ENCODE measurements at regions not wholly inside any gene's neighbourhood (a gene's known extent, or its start where the extent isn't known, plus 50 kb on each side); places are given as distances from the start of the nearest gene placed in this dataset.

- DNase-seq (ENCODE audit: low spot score): no peak
Measured at GRCh38 chr3:70800951-70801350, 488.5 kb upstream of the MDFIC2 start.

GRCh38 chr3:70789878-70790277 lies 477.4 kb upstream of the MDFIC2 start:
- no peak for DNase-seq (ENCODE audit: low spot score)

- DNase-seq (ENCODE audit: low spot score): no peak
Measured at GRCh38 chr3:70780790-70781189, 468.4 kb upstream of the MDFIC2 start.

GRCh38 chr3:70779296-70779695 lies 466.9 kb upstream of the MDFIC2 start:
- no peak for DNase-seq (ENCODE audit: low spot score)

GRCh38 chr3:70776081-70776480 lies 463.6 kb upstream of the MDFIC2 start:
- DNase-seq (ENCODE audit: low spot score): no peak

GRCh38 chr3:70775257-70775656 lies 462.8 kb upstream of the MDFIC2 start:
- DNase-seq (ENCODE audit: low spot score): no peak

- DNase-seq (ENCODE audit: low spot score): no peak
Measured at GRCh38 chr3:70774641-70775040, 462.2 kb upstream of the MDFIC2 start.

- DNase-seq (ENCODE audit: low spot score): no peak
Measured at GRCh38 chr3:70771426-70772147, 459.1 kb upstream of the MDFIC2 start.

- DNase-seq (ENCODE audit: low spot score): no peak
Measured at GRCh38 chr3:70770650-70771049, 458.2 kb upstream of the MDFIC2 start.

- DNase-seq (ENCODE audit: low spot score): no peak
Measured at GRCh38 chr3:70766301-70766700, 453.9 kb upstream of the MDFIC2 start.

GRCh38 chr3:70763894-70764293 lies 451.5 kb upstream of the MDFIC2 start:
- DNase-seq (ENCODE audit: low spot score): no peak

GRCh38 chr3:70757658-70758057 lies 445.2 kb upstream of the MDFIC2 start:
- DNase-seq (ENCODE audit: low spot score): no peak

- no peak for DNase-seq (ENCODE audit: low spot score)
Measured at GRCh38 chr3:70755526-70755925, 443.1 kb upstream of the MDFIC2 start.

- no peak for DNase-seq (ENCODE audit: low spot score)
Measured at GRCh38 chr3:70754314-70754713, 441.9 kb upstream of the MDFIC2 start.

GRCh38 chr3:70753572-70753971 lies 441.1 kb upstream of the MDFIC2 start:
- peak; percentile 13 for DNase-seq (ENCODE audit: low spot score)

GRCh38 chr3:70752051-70752450 lies 439.6 kb upstream of the MDFIC2 start:
- DNase-seq (ENCODE audit: low spot score): no peak

- no peak for DNase-seq (ENCODE audit: low spot score)
Measured at GRCh38 chr3:70749122-70749521, 436.7 kb upstream of the MDFIC2 start.

GRCh38 chr3:70748593-70748992 lies 436.2 kb upstream of the MDFIC2 start:
- peak; percentile 45 for DNase-seq (ENCODE audit: low spot score)

GRCh38 chr3:70747847-70748246 lies 435.4 kb upstream of the MDFIC2 start:
- DNase-seq (ENCODE audit: low spot score): no peak

GRCh38 chr3:70744536-70744935 lies 432.1 kb upstream of the MDFIC2 start:
- no peak for DNase-seq (ENCODE audit: low spot score)

- no peak for DNase-seq (ENCODE audit: low spot score)
Measured at GRCh38 chr3:70743754-70744153, 431.3 kb upstream of the MDFIC2 start.

GRCh38 chr3:70742081-70742480 lies 429.6 kb upstream of the MDFIC2 start:
- no peak for DNase-seq (ENCODE audit: low spot score)

- no peak for DNase-seq (ENCODE audit: low spot score)
Measured at GRCh38 chr3:70740872-70741271, 428.4 kb upstream of the MDFIC2 start.

- no peak for DNase-seq (ENCODE audit: low spot score)
Measured at GRCh38 chr3:70740071-70740470, 427.6 kb upstream of the MDFIC2 start.

All from iPS-NIHi11 (cell line).